Adipocyte (in vitro differentiated cells): ENCODE measurements at regions not wholly inside any gene's neighbourhood (a gene's known extent, or its start where the extent isn't known, plus 50 kb on each side); places are given as distances from the start of the nearest gene placed in this dataset.
"Not testable (repeated sequence)": the region's sequence is repeated elsewhere in the genome, so short reads cannot be mapped to it uniquely, and the experiment has no call there.

Experiments
- DNase-seq: peaks from one replicate; pipeline ENCODE4 v3.0.0-alpha.2; 2015; ENCODE audit warnings: low read depth
- H3K27me3 ChIP-seq: replicated peaks from 2 replicates; pipeline ENCODE4 v1.7.0; 2013; ENCODE audit warnings: mild to moderate bottlenecking, low read length, moderate library complexity; ENCODE audit not compliant: control insufficient read depth, insufficient read depth
- H3K36me3 ChIP-seq: 2 replicates; pipeline ENCODE4 v1.7.0; 2013; ENCODE audit warnings: low read length, mild to moderate bottlenecking, moderate library complexity; ENCODE audit not compliant: control insufficient read depth, insufficient read depth, severe bottlenecking
- H3K4me1 ChIP-seq: 2 replicates; pipeline ENCODE4 v1.7.0; 2013; ENCODE audit warnings: mild to moderate bottlenecking, low read length, moderate library complexity; ENCODE audit not compliant: control insufficient read depth, insufficient read depth
- H3K4me3 ChIP-seq: 2 replicates; pipeline ENCODE4 v1.7.0; 2013; ENCODE audit warnings: mild to moderate bottlenecking, low read length, moderate library complexity
- H3K9ac ChIP-seq: 2 replicates; pipeline ENCODE4 v1.7.0; 2013; ENCODE audit warnings: mild to moderate bottlenecking, low read length, moderate library complexity
- H3K9me3 ChIP-seq: 2 replicates; pipeline ENCODE4 v1.7.0; 2013; ENCODE audit warnings: mild to moderate bottlenecking, low read length, moderate library complexity; ENCODE audit not compliant: control insufficient read depth

DNA sequence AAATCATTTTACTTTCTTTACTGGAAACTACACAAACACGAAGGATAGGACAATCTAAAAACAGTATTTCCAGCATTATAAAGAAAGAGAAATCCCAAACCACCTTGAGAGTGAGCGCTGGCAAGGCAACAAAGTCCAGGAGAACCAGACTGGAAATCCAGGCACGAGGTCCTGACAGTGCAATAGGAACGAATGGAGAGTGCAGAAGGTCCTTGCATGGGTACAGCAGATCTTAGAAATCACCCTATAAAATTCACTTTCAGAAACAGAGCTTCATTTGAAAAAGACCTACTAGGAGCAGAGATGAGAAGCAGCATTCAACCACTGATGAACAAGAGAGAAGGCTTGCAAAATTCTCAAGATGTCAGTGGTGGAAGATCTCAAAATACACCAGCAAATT, 133.7 kb upstream of the ST8SIA4 start:
- no peaks in the 10 kb centered on the region for H3K36me3 ChIP-seq
- no peak overlapping the region for H3K9ac ChIP-seq
- no peaks in the 10 kb centered on the region for H3K4me1 ChIP-seq
- no peaks in the 10 kb centered on the region for H3K27me3 ChIP-seq
- H3K9me3 ChIP-seq, result no peaks in the 10 kb centered on the region
- no peak for DNase-seq
- no peak overlapping the region for H3K4me3 ChIP-seq

DNA sequence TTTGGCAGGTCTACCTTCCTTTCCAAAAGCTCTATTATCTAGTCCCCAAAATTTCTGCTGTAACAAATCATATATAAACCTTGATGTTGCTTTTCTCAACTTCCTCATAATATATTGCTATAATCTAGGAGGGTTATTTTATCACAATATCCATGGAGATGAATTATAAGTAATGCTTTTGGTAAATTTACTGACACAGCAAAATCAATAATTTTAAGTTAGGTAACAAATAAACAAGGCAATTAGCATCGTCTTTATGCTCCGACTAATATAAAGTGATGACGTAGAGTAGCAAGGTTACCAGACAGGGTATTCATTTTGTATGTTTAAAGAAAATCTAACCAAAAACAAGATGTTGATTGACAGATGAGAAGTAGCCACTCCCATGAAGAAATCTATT, 132.3 kb upstream of the ST8SIA4 start:
- no peaks in the 10 kb centered on the region for H3K36me3 ChIP-seq
- H3K4me3 ChIP-seq, result no peak overlapping the region
- no peaks in the 10 kb centered on the region for H3K4me1 ChIP-seq
- no peaks in the 10 kb centered on the region for H3K9me3 ChIP-seq
- no peak for DNase-seq
- H3K9ac ChIP-seq, result no peak overlapping the region
- no peaks in the 10 kb centered on the region for H3K27me3 ChIP-seq

DNA sequence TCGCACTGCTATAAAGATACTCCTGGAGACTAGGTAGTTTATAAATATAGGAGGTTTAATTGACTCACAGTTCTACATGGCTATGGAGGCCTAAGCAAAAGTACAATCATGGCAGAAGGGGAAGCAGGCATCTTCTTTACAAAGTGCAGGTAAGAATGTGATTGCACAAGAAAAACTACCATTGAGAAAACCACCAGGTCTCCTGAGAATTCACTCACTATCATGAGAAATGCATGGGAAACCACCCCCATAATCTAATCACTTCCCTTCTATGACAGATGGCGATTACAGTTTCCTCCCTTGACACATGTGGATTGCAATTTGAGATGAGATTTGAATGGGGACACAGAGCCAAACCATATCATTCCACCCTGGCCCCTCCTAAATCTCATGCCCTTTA, 121.2 kb upstream of the ST8SIA4 start:
- no peaks in the 10 kb centered on the region for H3K9me3 ChIP-seq
- no peak for DNase-seq
- H3K36me3 ChIP-seq, result no peaks in the 10 kb centered on the region
- no peak overlapping the region for H3K4me3 ChIP-seq
- H3K9ac ChIP-seq, result no peak overlapping the region
- no peaks in the 10 kb centered on the region for H3K27me3 ChIP-seq
- no peaks in the 10 kb centered on the region for H3K4me1 ChIP-seq

DNA sequence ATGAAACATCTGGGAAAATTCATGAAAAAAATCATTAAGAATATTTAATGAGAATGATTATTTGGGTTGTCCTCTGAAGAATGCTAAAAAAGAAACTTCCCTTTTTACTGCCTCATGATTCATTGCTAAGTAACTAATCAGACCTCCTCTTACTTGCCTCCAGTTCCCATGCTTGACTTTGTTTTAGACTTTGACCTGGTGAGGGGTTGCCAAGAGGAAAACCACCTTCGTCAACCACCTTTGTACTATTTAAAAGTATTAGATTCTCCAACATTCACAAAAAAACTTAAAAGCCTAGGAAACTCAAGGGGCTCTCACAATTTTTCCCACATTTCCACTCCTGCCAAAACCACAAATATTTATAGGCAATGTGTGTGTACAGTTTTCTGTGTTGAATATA, 115.2 kb upstream of the ST8SIA4 start:
- peaks cover 2% of the 10 kb centered on the region for H3K9me3 ChIP-seq
- H3K9ac ChIP-seq, result no peak overlapping the region
- no peaks in the 10 kb centered on the region for H3K4me1 ChIP-seq
- no peaks in the 10 kb centered on the region for H3K27me3 ChIP-seq
- H3K36me3 ChIP-seq, result no peaks in the 10 kb centered on the region
- DNase-seq, result no peak
- no peak overlapping the region for H3K4me3 ChIP-seq

DNA sequence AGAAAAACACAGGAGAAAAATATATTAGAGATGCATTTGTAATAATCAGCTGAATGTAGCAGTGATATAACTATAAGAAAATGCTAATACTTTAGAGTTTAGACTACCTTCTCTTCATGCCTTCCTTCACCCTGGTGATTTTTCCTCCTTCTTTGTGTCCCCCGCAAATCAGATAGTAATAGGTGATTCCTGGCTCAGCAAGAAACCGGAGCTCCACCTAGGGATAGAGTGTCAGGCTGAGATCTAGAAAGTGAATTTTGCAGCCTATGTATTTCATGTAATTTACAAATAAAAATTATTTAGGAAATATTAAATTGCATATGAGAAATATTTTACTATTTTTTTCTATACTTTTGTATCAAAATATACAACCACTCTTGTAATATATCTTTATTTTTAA, 109.8 kb upstream of the ST8SIA4 start:
- DNase-seq, result no peak

DNA sequence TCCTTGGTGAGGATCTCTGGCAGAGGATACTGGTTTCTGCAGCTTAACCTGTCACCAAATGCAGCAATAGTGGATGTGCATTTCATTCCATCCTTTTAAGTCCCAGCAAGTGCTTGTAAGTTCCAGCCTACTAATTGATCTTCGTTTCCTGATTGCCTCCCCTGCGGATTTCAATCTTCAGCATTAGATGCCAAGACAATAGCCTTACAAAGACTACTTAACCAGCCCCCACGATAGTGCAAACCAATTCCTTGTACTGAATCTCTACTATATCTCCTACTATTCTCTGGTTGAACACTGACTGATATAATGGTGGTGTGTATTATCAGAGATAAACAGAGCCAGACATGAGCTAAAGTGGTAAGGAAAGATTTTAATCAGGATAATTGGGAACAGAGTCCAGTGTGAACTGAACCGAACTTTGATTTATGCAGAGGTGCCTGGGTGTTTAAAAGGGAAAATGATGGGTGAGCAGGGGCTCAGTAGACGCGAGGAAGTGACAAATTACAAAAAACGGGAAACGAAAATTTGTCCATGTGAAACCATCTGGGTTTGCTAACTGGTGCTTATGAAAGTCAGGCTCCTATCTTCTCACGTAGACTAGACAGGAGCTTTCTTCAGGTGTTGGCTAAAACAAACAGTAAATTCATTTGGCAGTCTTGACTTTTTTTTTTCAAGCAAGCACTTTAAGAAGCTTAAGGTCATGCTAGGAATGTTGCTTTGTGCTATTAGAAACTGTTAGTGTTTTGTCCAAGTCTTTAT, 106.9 kb upstream of the ST8SIA4 start:
- no peaks in the 10 kb centered on the region for H3K36me3 ChIP-seq
- H3K4me3 ChIP-seq, result no peak overlapping the region
- H3K9ac ChIP-seq, result no peak overlapping the region
- no peaks in the 10 kb centered on the region for H3K4me1 ChIP-seq
- no peak for DNase-seq
- H3K9me3 ChIP-seq, result peaks cover 5% of the 10 kb centered on the region
- no peaks in the 10 kb centered on the region for H3K27me3 ChIP-seq

More for the DNA sequence above, 109.8 kb upstream of the ST8SIA4 start:
- Histone ChIP-seq H3K27me3 (no peaks in the 10 kb centered on the region), H3K4me1 (no peaks in the 10 kb centered on the region), H3K4me3 (no peak overlapping the region), H3K9me3 (peaks cover 2% of the 10 kb centered on the region), H3K9ac (no peak overlapping the region), H3K36me3 (no peaks in the 10 kb centered on the region)

DNA sequence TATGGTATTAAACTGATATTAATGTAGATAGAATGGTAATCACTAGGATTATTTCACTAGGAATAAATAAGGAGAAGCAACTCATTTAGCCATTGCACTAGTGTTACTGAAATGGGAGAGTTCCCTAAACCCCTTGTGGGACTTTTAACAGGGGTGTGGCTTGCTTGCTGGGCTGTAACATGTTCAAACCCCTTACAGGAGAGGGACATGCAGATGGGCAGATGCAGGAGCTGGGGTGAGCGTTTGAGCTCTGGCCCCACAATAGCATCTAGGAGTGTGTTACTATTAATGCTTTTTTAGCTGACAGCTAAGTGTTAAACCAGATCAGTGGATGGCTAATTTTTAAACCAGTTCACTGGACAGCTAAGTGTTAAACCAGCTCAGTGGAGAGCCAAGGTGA, 89.3 kb upstream of the ST8SIA4 start:
- no peaks in the 10 kb centered on the region for H3K4me1 ChIP-seq
- DNase-seq, result no peak
- H3K4me3 ChIP-seq, result no peak overlapping the region
- no peaks in the 10 kb centered on the region for H3K27me3 ChIP-seq
- no peaks in the 10 kb centered on the region for H3K36me3 ChIP-seq
- H3K9me3 ChIP-seq, result no peaks in the 10 kb centered on the region
- H3K9ac ChIP-seq, result no peak overlapping the region

DNA sequence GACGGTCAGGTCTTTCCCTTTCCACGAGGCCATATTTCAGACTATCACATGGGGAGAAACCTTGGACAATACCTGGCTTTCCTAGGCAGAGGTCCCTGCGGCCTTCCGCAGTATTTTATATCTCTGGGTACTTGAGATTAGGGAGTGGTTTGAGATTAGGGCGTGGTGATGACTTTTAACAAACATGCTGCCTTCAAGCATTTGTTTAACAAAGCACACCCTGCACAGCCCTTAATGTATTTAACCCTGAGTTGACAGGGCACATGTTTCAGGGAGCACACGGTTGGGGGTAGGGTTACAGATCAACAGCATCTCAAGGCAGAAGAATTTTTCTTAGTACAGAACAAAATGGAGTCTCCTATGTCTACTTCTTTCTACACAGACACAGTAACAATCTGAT, 80.5 kb upstream of the ST8SIA4 start:
- H3K9ac ChIP-seq, H3K4me3 ChIP-seq, H3K4me1 ChIP-seq, H3K9me3 ChIP-seq, DNase-seq, H3K36me3 ChIP-seq, H3K27me3 ChIP-seq: not testable (repeated sequence)

DNA sequence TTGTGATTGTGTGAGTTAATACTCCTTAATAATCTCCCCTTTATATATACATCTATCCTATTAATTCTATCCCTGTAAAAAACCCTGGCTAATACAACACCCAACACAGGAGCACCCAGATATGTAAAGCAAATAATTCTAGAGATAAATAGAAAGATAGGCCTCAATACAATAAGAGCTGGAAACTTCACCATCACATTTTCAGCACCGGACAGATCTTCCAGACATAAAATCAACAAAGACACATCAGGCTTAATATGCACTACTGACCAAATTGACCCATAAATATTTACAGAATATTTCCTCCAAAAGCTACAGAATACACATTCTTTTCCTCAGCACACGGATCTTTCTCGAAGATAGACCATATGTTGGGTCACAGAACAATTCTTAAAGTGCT, 71.0 kb upstream of the ST8SIA4 start:
- H3K36me3 ChIP-seq, result no peaks in the 10 kb centered on the region
- DNase-seq, result no peak
- H3K9me3 ChIP-seq, result no peaks in the 10 kb centered on the region
- H3K4me3 ChIP-seq, result no peak overlapping the region
- no peak overlapping the region for H3K9ac ChIP-seq
- no peaks in the 10 kb centered on the region for H3K4me1 ChIP-seq
- H3K27me3 ChIP-seq, result no peaks in the 10 kb centered on the region

DNA sequence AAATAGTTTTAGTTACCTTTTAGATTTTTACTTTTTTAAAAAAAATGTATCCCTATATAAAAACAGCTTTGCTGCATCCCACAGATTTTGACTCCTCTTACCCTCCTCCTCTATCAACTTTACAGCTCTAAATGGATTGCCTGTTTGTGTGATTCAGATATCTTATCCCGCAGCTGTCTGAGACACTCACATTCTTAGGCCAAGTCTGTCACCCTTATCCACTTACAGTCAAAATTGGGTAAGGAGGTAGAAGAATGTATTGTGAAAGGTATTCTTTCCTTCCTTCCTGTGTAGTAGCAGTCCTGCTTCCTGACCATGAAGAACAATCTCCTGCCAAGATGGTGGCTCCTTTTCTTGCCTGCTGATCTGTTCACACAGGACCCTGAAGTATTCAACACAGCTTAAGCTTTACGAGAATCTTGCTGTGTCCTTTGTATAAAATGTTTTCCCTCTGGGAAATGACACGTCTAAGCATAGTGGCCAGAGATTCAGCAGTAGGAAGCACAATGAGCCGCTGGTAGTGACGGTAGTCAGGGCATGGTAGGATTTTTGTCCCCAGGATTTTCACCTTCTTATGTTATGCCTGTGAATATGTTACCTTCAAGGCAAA, 67.7 kb upstream of the ST8SIA4 start:
- no peaks in the 10 kb centered on the region for H3K36me3 ChIP-seq
- H3K27me3 ChIP-seq, result no peaks in the 10 kb centered on the region
- no peak overlapping the region for H3K9ac ChIP-seq
- no peak for DNase-seq
- H3K4me1 ChIP-seq, result no peaks in the 10 kb centered on the region
- no peak overlapping the region for H3K4me3 ChIP-seq
- no peaks in the 10 kb centered on the region for H3K9me3 ChIP-seq

DNA sequence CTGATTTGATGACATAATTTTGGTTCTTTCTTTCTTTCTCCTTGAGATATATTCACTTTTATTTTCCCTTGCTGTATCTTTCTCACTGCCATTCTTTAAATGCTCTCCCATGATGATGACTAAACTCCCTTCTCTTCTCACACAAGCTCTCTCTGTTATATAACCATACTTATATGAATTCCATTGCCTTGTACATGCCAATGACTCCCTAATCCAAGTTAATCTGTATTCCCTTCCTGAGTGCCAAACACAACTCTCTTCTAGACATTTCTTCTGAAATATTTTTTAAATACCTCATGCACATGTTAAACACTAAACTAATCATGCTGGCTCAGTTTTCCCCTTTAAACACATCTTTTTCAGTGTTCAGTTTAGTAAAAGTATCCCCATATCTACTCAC, 62.2 kb upstream of the ST8SIA4 start:
- H3K4me3 ChIP-seq, result no peak overlapping the region
- no peaks in the 10 kb centered on the region for H3K9me3 ChIP-seq
- no peak for DNase-seq
- H3K36me3 ChIP-seq, result no peaks in the 10 kb centered on the region
- H3K9ac ChIP-seq, result no peak overlapping the region
- no peaks in the 10 kb centered on the region for H3K4me1 ChIP-seq
- no peaks in the 10 kb centered on the region for H3K27me3 ChIP-seq
